ENCODE measurements at regions not wholly inside any gene's neighbourhood (a gene's known extent, or its start where the extent isn't known, plus 50 kb on each side); places are given as distances from the start of the nearest gene placed in this dataset.

DNA sequence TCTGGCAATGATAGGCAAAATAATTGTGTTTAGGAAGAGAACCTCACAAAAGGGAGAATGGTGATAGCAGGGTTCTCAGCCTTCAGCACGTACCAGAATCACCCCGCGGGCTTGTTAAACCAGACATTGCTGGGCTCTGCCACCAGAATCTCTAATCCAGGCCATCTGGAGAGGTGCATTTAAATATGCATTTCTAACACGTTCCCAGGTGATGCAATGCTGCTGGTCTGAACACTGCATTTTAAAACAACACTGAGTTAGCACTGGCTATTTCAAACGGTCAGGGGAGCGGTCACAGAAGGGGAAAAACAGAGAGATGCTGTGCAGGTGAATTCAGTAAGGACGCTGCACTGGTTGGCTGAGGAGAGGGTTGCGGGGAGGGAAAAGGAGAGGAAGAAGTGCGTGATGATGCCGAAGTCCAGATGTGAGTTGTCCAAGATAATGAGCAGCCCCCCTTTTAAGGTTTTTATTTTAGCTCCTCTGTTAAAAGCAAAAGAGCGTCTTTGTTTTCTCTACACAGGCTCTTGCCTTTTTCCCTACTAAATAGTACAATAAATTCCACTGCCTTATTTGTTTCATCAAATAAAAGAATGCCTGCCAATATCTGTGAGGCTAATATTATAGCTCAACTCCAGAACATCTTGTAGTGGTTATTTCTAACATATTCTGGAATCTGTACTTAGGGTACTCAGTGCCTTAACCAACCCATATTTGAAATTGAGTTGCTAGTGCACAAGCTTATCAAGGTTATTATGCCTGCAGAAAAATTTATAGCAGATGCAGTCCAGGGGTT lies 109.6 kb upstream of the POU2AF2 start:
- TF ChIP-seq CTCF (IDR thresholded peaks at IDR 0.05) (no peak), IRF2 (CRISPR knock-in tag; IDR thresholded peaks at IDR 0.05; ENCODE audit: borderline replicate concordance, low read depth) (no peak), ZNF396 (CRISPR knock-in tag; IDR thresholded peaks at IDR 0.05; ENCODE audit: borderline replicate concordance) (no peak), MYBL2 (CRISPR knock-in tag; IDR thresholded peaks at IDR 0.05) (no peak), CREM (CRISPR knock-in tag; IDR thresholded peaks at IDR 0.05) (no peak), MAX (CRISPR knock-in tag; IDR thresholded peaks at IDR 0.05) (no peak), ESRRA (CRISPR knock-in tag; IDR thresholded peaks at IDR 0.05; ENCODE audit: borderline replicate concordance) (no peak), RELA (CRISPR knock-in tag; IDR thresholded peaks at IDR 0.05; ENCODE audit: borderline replicate concordance) (no peak), ZBTB43 (CRISPR knock-in tag; IDR thresholded peaks at IDR 0.05) (no peak), MLX (CRISPR knock-in tag; IDR thresholded peaks at IDR 0.05) (no peak), NR1H2 (CRISPR knock-in tag; IDR thresholded peaks at IDR 0.05) (no peak)
- TF ChIP-seq, protein P1, sequence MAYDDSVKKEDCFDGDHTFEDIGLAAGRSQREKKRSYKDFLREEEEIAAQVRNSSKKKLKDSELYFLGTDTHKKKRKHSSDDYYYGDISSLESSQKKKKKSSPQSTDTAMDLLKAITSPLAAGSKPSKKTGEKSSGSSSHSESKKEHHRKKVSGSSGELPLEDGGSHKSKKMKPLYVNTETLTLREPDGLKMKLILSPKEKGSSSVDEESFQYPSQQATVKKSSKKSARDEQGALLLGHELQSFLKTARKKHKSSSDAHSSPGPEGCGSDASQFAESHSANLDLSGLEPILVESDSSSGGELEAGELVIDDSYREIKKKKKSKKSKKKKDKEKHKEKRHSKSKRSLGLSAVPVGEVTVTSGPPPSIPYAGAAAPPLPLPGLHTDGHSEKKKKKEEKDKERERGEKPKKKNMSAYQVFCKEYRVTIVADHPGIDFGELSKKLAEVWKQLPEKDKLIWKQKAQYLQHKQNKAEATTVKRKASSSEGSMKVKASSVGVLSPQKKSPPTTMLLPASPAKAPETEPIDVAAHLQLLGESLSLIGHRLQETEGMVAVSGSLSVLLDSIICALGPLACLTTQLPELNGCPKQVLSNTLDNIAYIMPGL (CRISPR knock-in tag; IDR thresholded peaks at IDR 0.05) = no peak
- TF ChIP-seq, protein P2, sequence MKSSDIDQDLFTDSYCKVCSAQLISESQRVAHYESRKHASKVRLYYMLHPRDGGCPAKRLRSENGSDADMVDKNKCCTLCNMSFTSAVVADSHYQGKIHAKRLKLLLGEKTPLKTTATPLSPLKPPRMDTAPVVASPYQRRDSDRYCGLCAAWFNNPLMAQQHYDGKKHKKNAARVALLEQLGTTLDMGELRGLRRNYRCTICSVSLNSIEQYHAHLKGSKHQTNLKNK (CRISPR knock-in tag; IDR thresholded peaks at IDR 0.05) = no peak
